GM19372 (cell line): ENCODE measurements at regions not wholly inside any gene's neighbourhood (a gene's known extent, or its start where the extent isn't known, plus 50 kb on each side); places are given as distances from the start of the nearest gene placed in this dataset.

Experiments used
- ATAC-seq: cut with Tn5 transposase; IDR thresholded peaks from one replicate; pipeline ENCODE4 v1.9.1; 2021; ENCODE audit warnings: mild to moderate bottlenecking, low read depth, moderate library complexity; ENCODE audit not compliant: unreplicated experiment

DNA sequence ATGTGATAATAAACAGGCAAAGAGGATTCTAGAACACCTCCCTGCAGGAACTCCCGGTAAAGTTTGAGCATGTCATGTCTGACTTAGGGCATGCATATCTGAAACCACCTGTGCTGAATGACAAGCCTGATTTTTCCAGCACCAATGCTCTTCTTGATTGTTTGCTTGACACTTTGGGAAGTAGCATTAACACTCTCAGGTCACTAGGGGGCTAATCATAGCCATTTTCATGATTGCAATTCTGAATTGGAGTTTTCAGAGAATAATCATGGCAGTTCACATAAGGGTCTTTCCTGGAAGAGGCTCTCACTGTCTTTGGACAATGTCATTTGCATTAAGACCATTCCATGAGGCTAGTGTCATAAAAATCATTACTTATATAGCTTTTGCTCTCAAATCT is 234.4 kb upstream of the MTNR1B start:
- no peak for ATAC-seq

DNA sequence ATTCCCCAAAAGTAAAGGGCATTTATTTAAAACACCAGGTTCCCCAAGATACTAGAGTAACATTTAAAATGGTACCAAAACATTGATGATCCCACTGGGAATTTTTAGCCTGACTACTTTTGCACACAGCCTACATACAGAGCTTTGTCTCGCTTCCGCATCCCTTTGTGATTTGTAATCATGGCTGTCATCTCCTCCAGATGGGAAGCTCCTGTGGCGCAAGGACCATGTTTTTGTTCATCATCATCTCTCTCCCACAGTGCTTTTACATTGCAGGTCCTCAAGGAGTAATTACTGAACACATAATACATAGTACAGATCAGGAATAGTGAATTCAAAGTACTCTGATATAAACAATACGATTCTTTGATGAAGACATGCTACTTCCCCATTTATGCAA is 231.2 kb upstream of the MTNR1B start:
- no peak for ATAC-seq

DNA sequence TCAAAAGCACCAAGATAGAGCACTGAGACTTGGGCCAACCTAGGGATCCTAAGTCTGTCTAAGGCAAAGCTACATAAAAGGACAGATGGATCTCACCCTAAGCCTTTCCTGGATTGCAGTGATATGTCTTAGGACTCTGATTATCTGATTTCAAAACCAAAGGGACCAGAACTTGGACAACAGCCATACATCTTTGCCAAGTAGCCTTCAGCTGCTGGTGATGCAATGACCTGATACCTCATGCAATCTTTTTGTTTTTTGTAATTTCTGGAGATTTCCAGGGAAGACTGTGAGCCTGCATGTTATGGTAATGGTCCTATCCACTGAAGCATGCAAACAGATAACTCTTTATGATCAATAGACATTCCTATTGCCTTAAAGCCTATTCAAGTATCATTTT is 230.4 kb upstream of the MTNR1B start:
- ATAC-seq: no peak

DNA sequence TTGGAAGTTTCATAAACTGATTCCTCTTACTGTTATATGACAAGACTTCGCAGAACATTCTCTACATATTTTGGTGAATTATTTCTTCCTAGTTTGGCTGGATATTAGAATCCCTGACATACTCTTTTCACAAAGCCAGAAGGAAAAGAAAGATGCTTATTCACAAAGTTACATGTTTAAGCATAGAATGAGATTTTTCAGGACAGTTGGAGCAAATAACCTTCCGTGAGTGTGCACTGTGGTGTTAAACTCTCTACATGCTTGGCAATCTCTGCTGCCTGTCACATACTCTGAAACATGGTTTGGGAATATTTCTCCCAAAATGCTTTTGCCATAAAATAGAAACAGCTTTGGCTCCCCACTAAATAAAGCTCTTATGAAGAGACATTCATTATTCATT is 230.0 kb upstream of the MTNR1B start:
- ATAC-seq: no peak

DNA sequence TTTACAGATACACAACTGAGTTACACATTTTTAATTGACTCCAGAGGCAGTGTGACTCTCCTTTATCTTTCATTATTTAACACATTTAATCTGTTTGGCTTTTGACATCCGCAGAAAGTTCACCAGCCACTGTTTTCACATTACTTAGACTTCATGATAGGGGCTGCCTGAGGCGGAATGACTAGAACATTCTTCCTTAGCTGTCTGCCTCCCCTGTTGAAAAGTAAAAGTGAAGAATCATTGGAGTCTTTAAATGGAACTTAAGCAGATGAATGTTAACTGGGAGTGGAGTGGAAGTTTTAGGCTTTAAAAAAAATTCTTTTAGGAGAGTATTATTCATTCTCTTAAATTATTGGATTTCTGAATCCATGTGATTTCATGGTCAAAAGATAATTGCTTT is 229.2 kb upstream of the MTNR1B start:
- ATAC-seq: no peak

DNA sequence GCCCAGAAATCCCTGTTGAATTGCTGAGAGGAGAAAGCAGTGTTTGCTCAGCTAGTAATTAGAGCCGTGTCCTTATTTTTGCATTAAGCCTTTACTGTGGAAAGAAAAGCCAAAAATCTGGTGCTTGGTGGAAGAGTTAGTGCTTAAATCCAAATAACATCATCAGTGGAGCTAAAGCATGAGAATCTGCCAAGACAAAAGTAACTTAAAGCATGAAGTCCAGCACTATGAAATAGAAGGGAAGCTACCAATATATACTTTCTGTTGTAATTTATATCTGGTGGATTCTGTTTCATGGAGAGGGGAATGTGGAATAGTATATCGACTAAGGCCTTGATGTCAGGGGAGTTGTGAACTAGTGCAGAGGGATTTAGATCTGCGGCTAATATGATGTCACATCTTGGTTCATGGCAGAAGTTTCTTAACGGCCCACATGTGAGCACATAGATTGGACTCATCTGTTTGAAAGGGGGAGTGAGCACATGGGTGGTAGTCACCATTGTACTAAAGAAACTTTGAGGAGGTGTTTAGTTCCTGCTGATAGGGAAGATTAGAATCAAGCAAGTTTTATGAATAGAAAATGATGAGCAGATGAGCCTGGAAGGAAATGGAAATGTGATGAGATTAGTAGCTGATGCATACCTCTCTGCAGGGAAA is 224.4 kb upstream of the MTNR1B start:
- ATAC-seq: no peak

DNA sequence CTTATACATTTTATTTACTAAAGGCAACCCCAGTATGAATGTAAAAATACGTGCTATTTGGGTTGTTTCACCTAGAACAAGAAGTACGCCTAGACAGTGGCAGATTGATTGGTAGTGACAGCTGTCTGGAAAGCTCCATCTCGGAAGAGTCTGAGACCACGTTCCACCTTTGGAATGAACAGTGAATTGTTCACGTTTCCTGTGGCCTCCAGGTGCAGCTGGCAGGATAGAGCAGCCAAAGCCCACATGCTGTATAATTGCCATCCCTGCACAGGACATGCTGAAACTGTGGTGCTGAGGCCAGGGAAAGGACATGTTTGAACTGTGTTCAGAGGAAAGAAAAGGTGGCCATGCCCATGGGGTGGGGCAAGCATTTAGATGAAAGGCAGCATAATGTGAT is 218.7 kb upstream of the MTNR1B start:
- no peak for ATAC-seq

DNA sequence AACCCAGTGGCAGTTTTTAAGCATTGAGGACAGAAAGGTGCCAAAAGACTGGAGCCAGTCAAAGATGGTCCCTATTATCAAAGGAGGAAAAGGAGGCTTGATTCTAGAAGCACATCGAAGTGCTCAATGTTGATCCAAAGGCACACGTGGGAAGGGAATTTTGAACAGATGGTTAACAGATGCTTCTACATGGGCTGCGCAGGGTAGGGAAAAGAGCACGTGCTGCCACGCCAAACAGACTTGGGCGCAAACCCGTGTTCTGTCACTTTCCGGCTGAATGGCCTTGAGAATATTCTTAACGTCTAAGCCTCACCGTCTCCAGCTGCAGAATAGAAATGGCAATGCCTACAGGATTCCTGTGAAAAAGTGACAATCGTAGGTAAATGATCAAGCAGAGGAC is 217.9 kb upstream of the MTNR1B start:
- ATAC-seq: no peak

DNA sequence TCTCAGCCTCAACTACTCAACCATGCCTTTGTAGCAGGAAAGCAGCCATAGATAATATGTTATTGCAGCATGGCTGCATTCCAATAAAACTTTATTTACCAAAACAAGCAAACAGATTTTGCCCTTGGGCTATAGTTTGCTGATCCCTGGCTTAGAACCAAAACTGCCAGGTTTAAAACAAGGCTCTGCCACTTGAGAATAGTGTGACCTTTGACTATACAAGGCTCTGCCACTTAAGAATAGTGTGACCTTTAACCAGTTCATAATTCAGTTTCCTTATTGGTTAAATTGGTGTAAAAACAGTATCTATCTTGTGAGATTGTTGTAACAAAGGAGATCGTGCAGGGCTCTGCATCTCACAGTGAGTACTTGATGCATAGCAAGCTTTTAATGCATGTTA is 217.3 kb upstream of the MTNR1B start:
- ATAC-seq: no peak

DNA sequence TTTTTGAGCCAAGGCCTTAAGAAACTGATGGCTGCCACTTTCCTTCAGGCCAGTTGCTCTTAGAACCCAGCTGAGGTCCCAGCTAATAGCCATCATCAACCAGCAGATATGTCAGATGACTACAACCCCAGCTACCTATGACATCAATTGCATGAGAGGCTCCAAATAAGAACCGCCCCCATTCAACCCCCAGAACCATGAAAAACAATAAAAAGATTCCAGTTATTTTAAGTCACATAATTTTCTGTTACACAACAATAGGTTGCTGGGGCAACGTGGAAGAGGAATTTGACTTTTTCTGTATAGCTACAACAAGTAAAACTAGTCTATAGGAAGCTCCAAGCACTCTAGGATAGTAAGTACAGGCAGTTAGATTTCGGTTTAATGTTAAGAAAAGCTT is 216.3 kb upstream of the MTNR1B start:
- ATAC-seq: no peak

DNA sequence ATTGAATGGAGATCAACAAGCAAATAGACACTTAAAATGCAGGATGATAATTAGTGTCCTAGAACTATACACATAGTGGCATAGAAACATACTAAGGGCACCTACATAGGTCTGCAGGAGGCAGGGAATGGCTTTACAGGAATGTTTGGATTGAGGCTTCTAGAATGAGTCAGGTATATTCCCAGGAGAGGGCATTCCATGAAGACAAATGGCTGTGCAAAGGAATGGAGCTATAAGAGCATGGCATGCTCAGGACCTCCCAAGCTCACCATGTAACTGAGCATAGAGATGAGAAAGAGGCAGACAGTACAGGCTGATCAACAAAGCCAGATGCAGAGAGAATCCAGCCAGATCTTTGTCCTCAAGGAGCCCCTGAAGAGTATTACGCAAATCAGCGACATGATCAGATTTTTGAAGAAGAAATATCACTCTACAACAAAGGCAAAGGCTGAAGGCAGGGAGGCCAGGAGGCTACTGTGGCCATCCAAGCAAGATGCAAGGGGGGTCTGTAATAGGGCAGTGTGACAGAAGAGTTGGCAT is 211.1 kb upstream of the MTNR1B start:
- ATAC-seq: no peak

DNA sequence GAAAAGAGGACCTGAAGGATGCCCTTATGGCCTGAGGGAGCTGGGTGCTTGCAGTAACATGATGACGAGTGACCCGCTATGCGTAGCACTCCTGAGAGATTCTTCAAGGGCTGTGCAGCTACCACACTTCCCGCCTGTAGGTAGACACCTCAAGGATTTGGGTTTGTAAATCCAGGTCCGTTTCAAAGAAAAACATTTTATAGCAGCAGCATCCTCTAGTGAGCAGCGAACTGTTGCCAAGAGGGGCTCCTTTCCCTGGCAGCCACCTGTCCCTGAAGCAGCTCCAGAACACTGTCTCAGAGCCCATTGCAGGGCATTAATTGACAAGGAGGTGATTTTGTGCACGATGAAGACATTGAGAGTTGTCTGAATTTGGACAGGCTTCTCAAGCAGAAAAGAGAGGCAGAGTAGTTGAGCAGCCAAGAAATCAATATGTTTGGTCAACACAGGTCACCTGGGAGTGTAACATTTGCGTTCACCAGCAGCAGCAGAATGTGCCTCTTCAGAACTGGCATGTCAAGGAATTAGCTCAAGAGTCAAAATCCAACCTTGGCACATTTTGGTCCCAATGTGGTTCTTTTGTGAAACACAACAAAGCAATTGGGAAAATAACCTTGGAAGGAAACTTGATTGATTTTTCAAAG is 209.8 kb upstream of the MTNR1B start:
- no peak for ATAC-seq

DNA sequence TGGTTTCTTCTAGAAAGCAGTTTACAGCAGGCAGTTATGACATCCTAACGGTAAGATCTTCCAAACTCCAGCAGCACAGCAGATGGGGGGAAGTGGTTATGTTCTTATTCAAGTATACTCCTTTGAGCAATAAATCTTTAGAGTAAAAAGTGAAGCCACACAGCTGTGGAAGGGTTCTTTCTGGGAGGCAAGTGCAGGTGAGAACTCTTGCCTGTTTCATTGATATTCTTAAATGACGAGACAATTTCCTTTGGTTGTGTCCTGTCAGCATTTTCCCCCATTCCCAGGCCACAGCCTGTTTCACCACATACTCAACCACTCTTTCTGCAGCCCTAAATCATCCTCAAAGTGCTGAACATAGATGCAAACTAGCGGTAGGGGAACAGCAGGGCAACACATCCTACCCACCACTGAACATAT is 207.3 kb upstream of the MTNR1B start:
- ATAC-seq: no peak

DNA sequence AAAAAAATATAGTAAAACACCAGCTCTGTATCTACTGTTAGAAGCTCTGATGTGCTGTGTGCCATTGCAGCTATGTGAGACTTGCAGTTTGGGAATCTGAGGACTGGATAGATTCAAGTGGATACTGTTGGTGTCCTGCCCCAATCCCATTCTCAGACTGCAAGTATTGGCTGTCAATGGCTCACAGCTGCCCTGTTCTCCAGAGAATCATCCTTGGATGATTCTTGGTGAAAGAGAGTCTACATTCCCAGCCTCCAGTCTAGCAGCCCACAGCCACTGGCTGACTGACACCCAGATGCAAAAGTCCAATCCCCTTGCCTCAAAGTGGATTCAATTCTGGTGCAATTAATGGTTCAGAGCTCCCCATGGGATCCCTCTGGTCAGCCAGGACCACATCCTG is 206.1 kb upstream of the MTNR1B start:
- no peak for ATAC-seq

DNA sequence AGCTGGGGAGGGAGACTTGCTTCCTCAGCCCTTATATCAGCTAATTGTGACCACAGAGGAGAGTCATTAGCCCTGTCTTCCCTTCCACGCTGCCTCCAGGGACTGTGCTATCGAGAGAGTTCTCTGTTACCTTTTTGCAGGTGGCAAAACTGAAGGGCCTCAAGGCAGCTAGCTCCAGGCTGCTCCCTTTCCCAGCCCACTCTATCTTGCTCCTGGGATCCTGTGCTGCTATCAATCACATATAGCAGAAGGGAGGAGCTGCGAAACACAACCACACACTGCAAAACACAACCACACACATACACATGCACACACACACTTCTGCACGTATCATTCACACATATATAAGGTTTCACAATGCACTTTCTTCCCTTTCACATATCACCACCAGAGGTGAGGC is 205.3 kb upstream of the MTNR1B start:
- ATAC-seq: no peak

DNA sequence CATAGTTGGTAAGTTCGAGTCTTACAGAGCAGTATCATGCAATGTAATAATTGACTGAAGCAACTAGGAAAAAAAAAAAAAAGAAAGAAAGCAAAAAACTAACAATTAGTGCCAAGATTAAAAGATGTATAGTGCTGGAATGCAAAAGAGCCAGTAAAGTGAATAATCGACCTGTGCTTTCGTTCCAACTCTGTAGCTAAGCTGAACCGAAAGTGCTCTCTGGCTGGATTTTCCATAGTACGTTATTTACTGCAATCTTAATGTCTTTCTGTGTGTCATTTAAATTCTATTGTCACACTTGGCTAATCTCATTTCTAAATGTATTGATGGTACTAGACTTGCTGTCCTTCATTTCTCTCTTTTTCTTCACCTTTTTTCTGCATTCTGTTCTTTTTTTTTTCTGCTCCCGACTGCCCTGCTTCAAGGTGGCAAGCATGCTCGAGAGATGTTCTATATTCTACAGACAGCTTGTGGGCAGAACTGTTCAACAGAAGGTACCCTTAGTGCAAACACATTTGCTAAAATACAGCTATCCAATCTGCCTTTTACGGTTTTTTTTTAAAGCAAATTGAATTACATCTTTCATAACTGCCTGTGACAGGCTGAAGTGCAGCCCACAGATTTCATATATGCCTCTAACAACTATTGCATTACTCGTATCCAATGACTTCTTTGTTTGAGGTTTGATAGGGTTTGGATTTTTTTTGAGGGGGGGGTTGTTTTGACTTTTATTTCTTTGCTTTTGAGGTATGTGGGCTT is 204.2 kb upstream of the MTNR1B start:
- ATAC-seq: no peak

DNA sequence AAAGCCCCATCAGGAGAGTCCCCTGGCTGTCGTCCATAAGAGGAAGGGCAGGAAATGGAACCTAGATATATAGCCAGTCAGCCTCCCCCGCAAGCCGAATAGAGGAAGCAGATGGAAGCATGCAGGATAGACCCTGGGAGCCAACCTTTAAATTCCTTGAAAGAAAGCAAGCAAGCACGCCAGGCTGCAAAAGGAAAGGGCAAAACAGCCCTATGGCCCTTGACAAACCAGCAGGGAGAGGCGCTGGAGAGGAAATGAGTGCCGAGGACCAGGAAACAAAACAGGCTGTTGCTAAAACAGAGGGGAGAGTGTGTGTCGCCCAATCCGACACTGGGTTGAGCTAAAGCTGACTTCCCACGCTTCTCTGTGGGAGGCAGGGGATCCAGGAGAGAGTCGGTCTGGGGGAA is 203.5 kb upstream of the MTNR1B start:
- no peak for ATAC-seq

DNA sequence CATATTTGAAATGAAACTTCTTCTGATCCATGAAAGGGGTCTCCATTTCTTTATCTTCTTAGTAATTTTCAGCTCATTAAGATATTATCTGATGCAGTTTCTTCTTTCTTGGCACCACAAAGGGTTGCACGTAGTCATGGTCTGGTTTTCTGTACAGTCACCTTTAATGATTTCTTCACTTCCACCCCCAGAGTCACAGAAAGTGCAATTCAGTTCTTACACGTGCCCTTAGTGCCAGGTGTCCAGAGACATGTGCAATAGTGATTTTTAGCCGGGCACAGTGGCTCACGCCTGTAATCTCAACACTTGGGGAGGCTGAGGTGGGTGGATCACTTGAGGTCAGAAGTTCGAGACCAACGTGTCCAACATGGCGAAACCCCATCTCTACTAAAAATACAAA is 202.8 kb upstream of the MTNR1B start:
- ATAC-seq: no peak

DNA sequence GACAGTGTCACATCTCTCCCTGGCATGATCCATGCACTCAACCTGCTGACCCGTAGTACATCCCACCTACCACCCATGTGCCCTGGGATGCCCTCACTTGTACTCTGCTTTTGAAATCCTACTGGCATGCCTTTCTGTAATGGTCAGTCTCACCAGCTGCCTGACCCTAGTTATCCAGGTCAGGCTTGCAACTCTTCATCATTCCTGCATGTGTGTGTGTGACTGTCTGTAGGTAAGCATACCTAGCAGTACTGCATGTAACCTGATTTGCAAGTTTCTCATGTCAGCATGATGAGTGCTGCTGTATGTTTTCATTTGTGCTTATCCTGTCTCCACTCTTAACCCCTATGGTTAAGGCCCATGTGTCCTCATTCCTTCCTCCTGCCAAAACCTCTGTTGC is 202.0 kb upstream of the MTNR1B start:
- ATAC-seq: no peak

DNA sequence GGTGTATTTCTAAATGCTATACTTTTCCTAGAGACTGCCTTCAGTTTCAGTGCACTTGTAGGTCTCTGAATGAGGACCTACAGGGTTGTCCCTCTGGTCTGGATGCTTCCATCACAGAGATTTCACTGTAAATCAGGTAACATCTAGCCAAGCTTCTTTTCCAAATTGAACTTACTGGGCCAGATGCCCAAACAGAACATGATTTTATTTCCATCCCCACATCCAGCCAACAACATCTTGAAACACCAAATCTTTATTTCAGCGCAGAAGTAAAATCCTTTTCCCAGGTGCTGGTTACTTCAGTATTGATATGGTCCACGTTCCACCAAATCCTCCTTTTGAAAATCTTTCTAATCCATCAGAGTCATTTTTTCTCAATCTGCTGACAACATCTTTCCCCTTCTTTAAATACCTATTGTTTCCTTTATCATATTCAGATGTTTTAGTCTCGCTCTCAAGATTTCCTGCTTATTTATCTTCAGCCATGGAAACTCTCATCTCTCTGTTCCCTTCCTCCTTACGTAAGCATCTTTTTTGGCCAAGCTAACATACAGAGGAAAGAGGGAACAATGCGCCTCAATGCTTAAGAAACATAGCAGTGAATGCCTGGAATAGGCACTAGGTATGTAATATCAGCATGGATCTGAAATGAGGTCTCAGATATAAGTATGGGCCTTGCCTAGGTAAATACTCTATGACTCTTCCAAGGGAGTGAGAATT is 201.2 kb upstream of the MTNR1B start:
- no peak for ATAC-seq

DNA sequence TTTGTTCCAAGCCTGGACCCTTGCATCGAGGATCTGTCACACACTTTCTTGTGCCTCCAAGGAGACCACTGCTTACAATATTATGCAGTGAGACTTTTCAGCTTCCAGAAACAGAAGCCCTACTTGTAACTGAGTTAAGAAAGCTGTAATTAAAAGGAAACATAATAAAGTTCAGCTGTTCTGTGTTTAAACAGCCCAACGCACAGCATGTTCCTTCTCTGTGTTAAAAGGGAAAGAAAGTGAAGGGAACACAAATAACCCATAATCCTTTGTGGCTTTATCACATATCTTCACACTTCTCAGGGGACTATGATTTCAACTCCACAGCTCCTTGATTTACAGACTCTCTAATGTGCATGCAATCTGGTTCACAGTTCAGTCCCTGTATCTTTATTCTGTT is 200.3 kb upstream of the MTNR1B start:
- no peak for ATAC-seq
